Endothelial cell of umbilical vein (primary cell): ENCODE measurements at regions not wholly inside any gene's neighbourhood (a gene's known extent, or its start where the extent isn't known, plus 50 kb on each side); places are given as distances from the start of the nearest gene placed in this dataset.

ENCODE experiments used
- BruUV-seq: library from RNA; stranded (reverse); fragments of 400-500 nt; replicated peaks from 2 replicates; lab custom pipeline; 2021; lab: Mats Ljungman, UMichigan
- CTCF ChIA-PET: fragments of 300-600, 350-600 bp; sonication (Branson Sonifier 250); formaldehyde crosslinking; loops from one replicate; lab custom pipeline; 2021; ENCODE audit warnings: antibody characterized with exemption, inconsistent platforms; lab: Charles Lee
- POLR2A ChIA-PET: fragments of 300-600, 350-600 bp; sonication (Branson Sonifier 250); formaldehyde crosslinking; loops from one replicate; lab custom pipeline; 2021; ENCODE audit warnings: antibody characterized with exemption, inconsistent platforms; lab: Charles Lee
- DNase-seq: peaks from one replicate; pipeline ENCODE4 v3.0.0-alpha.2; 2011; ENCODE audit warnings: low read depth, low spot score
- FAIRE-seq: peaks from 2 replicates; lab custom pipeline; 2011; peaks lifted over from hg19 to GRCh38; lab: Jason Lieb, UNC
- H2AFZ ChIP-seq: 2 replicates; pipeline ENCODE4 v1.6.0; 2012; ENCODE audit warnings: low read depth, low read length, control low read depth, inconsistent platforms
- H3K27ac ChIP-seq: 2 replicates; pipeline ENCODE4 v1.5.1; 2011; ENCODE audit warnings: low read depth, mild to moderate bottlenecking, control low read depth, low read length, moderate library complexity; ENCODE audit not compliant: insufficient read depth
- H3K27me3 ChIP-seq, 2 experiments: 2 replicates each; pipeline versions ENCODE4 v1.6.0 to v1.6.1; 2011; ENCODE audit warnings: low read length in 2 of 2, mixed read lengths in 1 of 2; ENCODE audit not compliant: control insufficient read depth in 2 of 2, insufficient read depth in 2 of 2
- H3K36me3 ChIP-seq, 2 experiments: 2 replicates in 1 of 2; 3 replicates in 1 of 2; pipeline ENCODE4 v1.5.1; 2011; ENCODE audit warnings: low read length in 2 of 2, mild to moderate bottlenecking in 1 of 2, moderate library complexity in 1 of 2; ENCODE audit not compliant: control insufficient read depth in 2 of 2, insufficient read depth in 2 of 2; ENCODE audit errors: extremely low read depth in 1 of 2
- H3K4me1 ChIP-seq: 3 replicates; pipeline ENCODE4 v1.5.1; 2011; ENCODE audit warnings: mild to moderate bottlenecking, low read length; ENCODE audit not compliant: control insufficient read depth, insufficient read depth; ENCODE audit errors: extremely low read depth
- H3K4me2 ChIP-seq: 2 replicates; pipeline ENCODE4 v1.6.1; 2011; ENCODE audit warnings: low read length, control low read depth, mixed read lengths; ENCODE audit not compliant: insufficient read depth
- H3K4me3 ChIP-seq, 3 experiments: fragments of 200-600 bp in 1 of 3; sonication (generic), shearing (Covaris generic) in 1 of 3; replicated peaks in 1 of 3; 2 replicates each; pipeline ENCODE4 v1.5.1; 2011 to 2016; ENCODE audit warnings: control low read depth in 3 of 3, low read length in 3 of 3, mild to moderate bottlenecking in 2 of 3, inconsistent platforms in 1 of 3, low read depth in 1 of 3, moderate library complexity in 1 of 3; ENCODE audit not compliant: insufficient read depth in 1 of 3
- H3K79me2 ChIP-seq: 2 replicates; pipeline ENCODE4 v1.6.0; 2012; ENCODE audit warnings: low read length, inconsistent platforms; ENCODE audit not compliant: control insufficient read depth, insufficient read depth
- H3K9ac ChIP-seq: replicated peaks from 2 replicates; pipeline ENCODE3; 2011; ENCODE audit warnings: low read length, control low read depth; ENCODE audit not compliant: insufficient read depth; ENCODE audit errors: extremely low read depth
- H3K9me1 ChIP-seq: replicated peaks from 3 replicates; pipeline ENCODE4 v1.6.0; 2011; ENCODE audit warnings: mild to moderate bottlenecking, low read length; ENCODE audit not compliant: control insufficient read depth, insufficient read depth; ENCODE audit errors: extremely low read depth
- H3K9me3 ChIP-seq: replicated peaks from 2 replicates; pipeline ENCODE4 v1.5.1; 2012; ENCODE audit warnings: low read length, inconsistent platforms; ENCODE audit not compliant: control insufficient read depth, insufficient read depth
- H4K20me1 ChIP-seq: replicated peaks from 2 replicates; pipeline ENCODE3; 2011; ENCODE audit warnings: mild to moderate bottlenecking, low read length; ENCODE audit not compliant: control insufficient read depth, insufficient read depth; ENCODE audit errors: extremely low read depth
- CTCF ChIP-seq, 2 donors: IDR thresholded peaks; 1 replicate in 1 of 2; 2 replicates in 1 of 2; pipeline ENCODE4 v1.5.1; 2011; ENCODE audit warnings: low read length in 2 of 2, mild to moderate bottlenecking in 2 of 2, moderate library complexity in 2 of 2, control low read depth in 1 of 2, inconsistent platforms in 1 of 2, low read depth in 1 of 2; ENCODE audit not compliant: insufficient read depth in 1 of 2; ENCODE audit errors: extremely low read depth in 1 of 2
- EZH2 ChIP-seq: IDR thresholded peaks from 2 replicates; pipeline ENCODE4 v1.6.1; 2012; ENCODE audit warnings: borderline replicate concordance, low read depth, mild to moderate bottlenecking, moderate library complexity, low read length, inconsistent platforms; ENCODE audit not compliant: severe bottlenecking
- FOS ChIP-seq: IDR thresholded peaks from 2 replicates; pipeline ENCODE4 v1.6.1; 2011; ENCODE audit warnings: mild to moderate bottlenecking, low read length, moderate library complexity, borderline replicate concordance; ENCODE audit not compliant: insufficient read depth
- GATA2 ChIP-seq: IDR thresholded peaks from 2 replicates; pipeline ENCODE4 v1.7.0; 2011; ENCODE audit warnings: low read depth, mild to moderate bottlenecking, moderate library complexity, mixed read lengths, low read length; ENCODE audit not compliant: insufficient read length, insufficient read depth
- JUN ChIP-seq: IDR thresholded peaks from 2 replicates; pipeline ENCODE4 v1.6.1; 2011; ENCODE audit warnings: borderline replicate concordance, low read depth; ENCODE audit not compliant: insufficient read length, insufficient read depth
- MAX ChIP-seq: IDR thresholded peaks from 2 replicates; pipeline ENCODE4 v1.6.1; 2011; ENCODE audit not compliant: insufficient read depth, insufficient read length
- MYC ChIP-seq: IDR thresholded peaks from one replicate; pipeline ENCODE4 v1.6.1; 2011; ENCODE audit warnings: mild to moderate bottlenecking, low read depth, low read length
- POLR2A ChIP-seq: IDR thresholded peaks from 2 replicates; pipeline ENCODE4 v1.6.1; 2012; ENCODE audit warnings: low read depth, mild to moderate bottlenecking, control low read depth, low read length
- POLR2AphosphoS5 ChIP-seq: IDR thresholded peaks from 2 replicates; pipeline ENCODE4 v1.6.1; 2012; ENCODE audit warnings: low read depth, mild to moderate bottlenecking, control low read depth, low read length, moderate library complexity; ENCODE audit not compliant: insufficient read depth
- dilution Hi-C: fragments of 300-500 bp; cut with MboI; formaldehyde crosslinking; loops from one replicate; pipeline ENCODE4 v1.15.0; 2019; ENCODE audit warnings: low sequenced_read_pairs; ENCODE audit not compliant: extremely low pct_ligation_motif_present
- intact Hi-C: fragments of 100-400 bp; cut with micrococcal nuclease; formaldehyde crosslinking; loops from one replicate; pipeline ENCODE4 v1.10.0; 2022

- intact Hi-C loops (no loop called here), dilution Hi-C loops (no loop called here)
- no peak overlapping the region for H3K4me3 ChIP-seq
- DNase-seq = no peak
- no peaks in the 10 kb centered on the region for H3K9me1 ChIP-seq
- H4K20me1 ChIP-seq = no peaks in the 10 kb centered on the region
- no peaks in the 10 kb centered on the region for H3K9me3 ChIP-seq
- no peaks in the 10 kb centered on the region for H3K36me3 ChIP-seq
- no peak for FAIRE-seq
- H3K4me2 ChIP-seq = no peak overlapping the region
- ChIA-PET POLR2A (no interaction called here), CTCF (no interaction called here)
- no peak overlapping the region for H2AFZ ChIP-seq
- no peak for TF ChIP-seq MYC
- TF ChIP-seq MAX = no peak
- TF ChIP-seq CTCF (IDR thresholded peaks at IDR 0.05; ENCODE audit: extremely low read depth in 1 of 2, insufficient read depth in 1 of 2, low read depth in 1 of 2, low read length in 2 of 2) = no peak
- H3K4me1 ChIP-seq = no peaks in the 10 kb centered on the region
- peaks cover 0 to 2% of the 10 kb centered on the region in 2 experiments for H3K27me3 ChIP-seq
- H3K9ac ChIP-seq = no peak overlapping the region
- no peak overlapping the region for H3K27ac ChIP-seq
- no peaks in the 10 kb centered on the region for H3K79me2 ChIP-seq
- no TSS peak for BruUV-seq
Measured at GRCh38 chrX:39328661-39329060, 527.4 kb downstream of the MID1IP1 start.

- dilution Hi-C loops = no loop called here
- no peak overlapping the region for H2AFZ ChIP-seq
- H4K20me1 ChIP-seq = no peaks in the 10 kb centered on the region
- no peaks in the 10 kb centered on the region for H3K9me3 ChIP-seq
- no peaks in the 10 kb centered on the region for H3K36me3 ChIP-seq
- no peak overlapping the region for H3K4me2 ChIP-seq
- no peaks in the 10 kb centered on the region for H3K4me1 ChIP-seq
- H3K79me2 ChIP-seq = no peaks in the 10 kb centered on the region
- intact Hi-C loops = no loop called here
- ChIA-PET POLR2A (no interaction called here), CTCF (no interaction called here)
- no peak overlapping the region for H3K4me3 ChIP-seq
- no peak for TF ChIP-seq POLR2AphosphoS5
- no peak for TF ChIP-seq MYC
- TF ChIP-seq FOS = no peak
- no peak for TF ChIP-seq CTCF (IDR thresholded peaks at IDR 0.05; ENCODE audit: extremely low read depth in 1 of 2, insufficient read depth in 1 of 2, low read depth in 1 of 2, low read length in 2 of 2)
- TF ChIP-seq GATA2 = no peak
- TF ChIP-seq MAX = no peak
- TF ChIP-seq EZH2 = no peak
- TF ChIP-seq POLR2A = no peak
- TF ChIP-seq JUN = no peak
- H3K9ac ChIP-seq = no peak overlapping the region
- H3K9me1 ChIP-seq = no peaks in the 10 kb centered on the region
- BruUV-seq = no TSS peak
- no peak for DNase-seq
- H3K27me3 ChIP-seq = peaks cover 0 to 5% of the 10 kb centered on the region in 2 experiments
- no peak overlapping the region for H3K27ac ChIP-seq
- FAIRE-seq = peak; percentile 37
Measured at GRCh38 chrX:39331082-39331704, 529.9 kb downstream of the MID1IP1 start.
